SW480 (cell line): ENCODE measurements at regions not wholly inside any gene's neighbourhood (a gene's known extent, or its start where the extent isn't known, plus 50 kb on each side); places are given as distances from the start of the nearest gene placed in this dataset.

ENCODE experiments used
- DNase-seq: peaks from one replicate; pipeline ENCODE4 v3.0.0-alpha.2; 2016; ENCODE audit warnings: low spot score

DNA sequence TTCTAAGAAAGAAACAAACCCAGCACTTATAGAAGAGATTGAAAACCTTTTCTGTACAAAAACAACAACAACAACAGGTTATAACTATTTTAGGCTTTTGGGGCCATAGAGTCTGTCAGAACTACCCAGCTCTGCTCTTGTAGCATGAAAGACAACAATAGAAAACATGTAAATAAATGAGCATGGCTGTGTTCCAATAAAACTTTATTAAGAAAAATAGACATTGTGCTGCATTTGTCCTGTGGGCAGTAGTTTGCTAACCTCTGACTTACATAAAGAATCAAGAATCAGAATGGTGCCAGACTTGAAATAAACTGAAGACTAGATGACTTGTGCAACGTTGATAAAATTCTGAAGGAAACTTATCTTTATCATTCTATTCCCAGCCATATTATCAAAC is 617.5 kb downstream of the DIAPH3 start:
- no peak for DNase-seq

DNA sequence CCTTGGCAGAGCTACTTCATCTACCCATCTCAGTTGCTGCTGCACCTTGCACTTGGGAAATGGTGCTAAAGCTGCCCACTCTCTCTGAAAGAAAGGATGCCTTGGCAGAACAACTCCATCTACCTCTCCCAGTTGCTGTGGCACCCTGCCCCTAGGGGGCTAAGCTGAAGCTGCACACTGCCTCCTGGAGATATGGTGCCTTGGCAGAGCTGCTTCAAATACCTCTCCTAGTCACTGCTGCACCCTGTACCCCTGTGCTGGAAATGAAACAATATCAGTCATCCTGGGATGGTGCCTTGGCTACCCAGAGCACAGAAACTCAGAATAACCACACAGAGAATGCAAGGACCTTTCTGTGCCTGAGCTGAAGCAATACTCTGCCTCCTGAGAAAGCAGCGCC is 615.8 kb downstream of the DIAPH3 start:
- DNase-seq, result no peak

DNA sequence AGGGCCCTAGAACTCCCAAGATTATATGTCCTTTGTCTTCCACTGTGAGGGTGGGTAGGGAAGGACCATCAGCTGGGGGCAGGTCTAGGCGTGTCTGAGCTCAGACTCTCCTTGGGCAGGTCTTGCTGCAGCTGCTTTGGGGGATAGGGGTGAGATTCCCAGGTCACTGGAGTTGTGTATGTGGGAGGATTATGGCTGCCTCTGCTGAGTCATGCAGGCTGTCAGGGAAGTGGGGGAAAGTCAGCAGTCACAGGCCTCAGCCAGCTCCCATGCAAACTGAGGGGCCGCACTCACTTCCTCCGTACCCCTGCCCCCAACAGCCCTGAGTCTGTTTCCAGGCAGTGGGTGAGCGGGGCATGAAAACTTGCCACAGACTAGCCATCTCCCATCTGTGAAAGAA is 600.8 kb downstream of the DIAPH3 start:
- DNase-seq, result no peak

DNA sequence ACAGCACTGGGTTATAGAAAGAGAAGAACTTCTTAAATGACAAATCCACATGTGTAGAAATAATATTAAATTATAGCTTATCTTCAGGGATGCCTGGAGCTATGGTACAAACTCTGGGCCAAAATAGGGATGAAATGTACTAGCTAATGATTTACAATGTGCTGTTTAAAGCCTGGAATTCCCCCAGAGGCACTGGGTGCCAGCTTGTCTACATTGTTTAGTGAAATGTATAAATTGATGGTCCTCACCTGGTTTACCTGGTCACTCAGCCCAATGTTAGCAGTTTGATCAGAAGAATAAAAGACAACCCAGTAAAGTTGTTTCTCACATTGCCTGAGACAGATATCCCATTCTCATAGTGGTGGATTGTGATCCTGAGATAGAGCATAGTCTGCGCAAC is 597.2 kb downstream of the DIAPH3 start:
- DNase-seq, result no peak

DNA sequence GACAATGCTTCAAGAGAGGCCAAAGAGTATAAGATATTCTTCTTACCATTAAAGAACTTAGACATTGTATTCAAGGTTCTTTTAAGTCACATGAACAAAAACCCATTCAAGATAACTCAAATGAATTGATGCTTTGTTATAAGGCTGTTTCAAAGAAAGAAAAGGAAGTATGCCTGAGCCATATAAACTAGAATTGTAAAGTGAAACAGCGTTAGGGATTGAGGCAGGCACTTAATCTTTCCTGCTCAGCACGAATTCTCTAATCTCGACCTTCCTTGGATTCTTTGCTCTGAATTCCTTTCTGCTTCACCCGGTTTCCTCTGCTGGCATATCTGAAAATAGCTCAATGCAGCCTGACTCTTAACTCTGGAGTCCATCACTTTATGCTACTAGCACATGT is 595.4 kb downstream of the DIAPH3 start:
- DNase-seq, result no peak

DNA sequence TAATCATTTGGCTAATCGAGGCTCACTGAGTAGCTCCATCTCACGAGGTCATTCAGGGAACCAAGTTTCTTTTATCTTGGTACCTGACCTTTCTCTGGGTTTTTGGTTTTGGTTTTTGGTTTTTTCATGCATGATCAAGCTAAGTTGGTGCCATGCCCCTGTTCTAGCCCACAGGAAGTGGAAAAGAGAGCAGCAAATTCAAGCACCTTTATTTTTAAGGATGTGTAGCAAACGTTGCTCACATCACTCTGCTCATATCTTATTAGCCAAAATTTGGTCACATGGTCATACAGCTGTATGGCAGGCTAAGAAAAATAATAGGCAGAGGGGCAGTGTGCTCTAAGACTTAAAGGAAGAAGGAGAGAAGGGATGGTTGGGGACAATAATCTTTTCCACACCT is 593.5 kb downstream of the DIAPH3 start:
- DNase-seq, result no peak

DNA sequence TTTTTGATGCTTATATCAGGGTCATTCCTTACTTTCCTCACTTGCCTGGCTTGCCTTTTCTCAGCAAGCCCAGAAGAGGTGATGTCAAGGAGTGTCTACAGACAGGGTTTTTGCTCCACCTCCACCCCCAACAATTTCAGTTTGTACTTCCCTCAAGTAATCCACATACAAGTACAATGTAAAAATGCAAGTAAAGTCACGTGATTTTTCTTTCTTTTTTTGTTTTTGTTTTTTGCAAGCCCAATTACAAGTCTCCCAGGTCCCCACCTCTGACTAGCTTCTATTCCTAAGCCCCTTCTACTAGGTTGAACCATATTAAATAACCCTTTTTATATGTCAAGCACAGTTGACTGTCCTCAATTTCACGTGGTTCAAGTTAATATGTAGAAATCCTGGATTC is 579.6 kb downstream of the DIAPH3 start:
- DNase-seq, result no peak

DNA sequence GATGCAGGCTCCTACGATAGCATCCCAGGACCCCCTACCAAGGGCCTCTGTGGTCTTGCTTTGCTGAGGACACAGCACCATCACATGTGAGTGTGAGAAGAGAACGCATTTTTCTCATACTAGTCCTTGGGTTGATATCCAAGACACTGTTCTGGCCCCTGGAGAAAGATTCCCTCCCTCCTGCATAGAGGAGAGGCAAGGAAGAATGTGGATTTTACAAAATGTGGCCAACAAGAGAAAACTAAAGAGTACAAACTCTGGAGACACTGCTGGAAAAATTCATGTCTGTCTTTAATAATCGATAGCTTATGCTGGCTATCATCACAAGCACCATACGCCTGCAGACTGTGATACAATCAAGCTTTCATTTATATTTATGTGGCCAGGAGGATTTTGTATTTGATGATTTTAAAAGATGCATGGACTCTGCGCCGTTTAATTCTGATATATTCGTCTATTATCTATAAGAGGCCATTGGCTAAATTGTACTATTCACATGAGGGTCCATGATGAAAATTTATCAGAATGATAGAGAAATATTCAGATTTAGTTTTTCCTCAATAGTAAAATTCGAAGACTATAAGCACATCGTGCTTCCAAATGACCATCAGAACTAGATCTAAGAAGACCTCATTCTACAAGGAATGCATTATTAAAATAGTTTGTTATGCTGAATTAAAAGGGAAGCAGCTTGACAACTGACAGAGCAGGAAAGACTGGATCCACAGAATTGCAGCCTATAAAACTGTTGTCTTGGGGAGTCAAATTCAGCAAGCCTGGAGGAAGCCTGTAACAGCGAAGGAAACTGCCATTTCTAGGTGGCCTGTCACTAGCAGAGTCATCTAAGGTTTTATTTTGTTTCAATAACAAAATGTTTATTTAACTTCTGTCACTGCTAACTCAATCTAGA is 578.7 kb downstream of the DIAPH3 start:
- DNase-seq, result no peak

DNA sequence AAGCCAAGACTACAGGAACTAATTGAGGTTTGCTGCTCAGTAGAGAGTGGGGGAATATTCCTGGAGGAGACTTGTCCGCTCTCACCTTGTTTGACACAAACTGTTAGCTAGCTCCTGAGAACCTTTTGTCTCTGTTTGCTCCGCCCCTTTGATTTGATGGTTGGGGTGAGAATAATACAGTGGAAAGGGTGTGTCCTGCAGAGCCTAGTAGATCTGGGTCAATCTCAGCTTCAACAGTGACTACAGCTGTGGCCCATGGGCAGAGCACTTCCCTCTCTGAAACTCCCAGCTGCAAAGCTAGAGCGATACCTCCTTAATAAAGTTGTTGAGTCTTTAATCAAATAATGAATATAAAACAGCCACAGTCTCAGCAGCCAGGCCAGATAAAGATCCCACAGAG is 576.7 kb downstream of the DIAPH3 start:
- no peak for DNase-seq

DNA sequence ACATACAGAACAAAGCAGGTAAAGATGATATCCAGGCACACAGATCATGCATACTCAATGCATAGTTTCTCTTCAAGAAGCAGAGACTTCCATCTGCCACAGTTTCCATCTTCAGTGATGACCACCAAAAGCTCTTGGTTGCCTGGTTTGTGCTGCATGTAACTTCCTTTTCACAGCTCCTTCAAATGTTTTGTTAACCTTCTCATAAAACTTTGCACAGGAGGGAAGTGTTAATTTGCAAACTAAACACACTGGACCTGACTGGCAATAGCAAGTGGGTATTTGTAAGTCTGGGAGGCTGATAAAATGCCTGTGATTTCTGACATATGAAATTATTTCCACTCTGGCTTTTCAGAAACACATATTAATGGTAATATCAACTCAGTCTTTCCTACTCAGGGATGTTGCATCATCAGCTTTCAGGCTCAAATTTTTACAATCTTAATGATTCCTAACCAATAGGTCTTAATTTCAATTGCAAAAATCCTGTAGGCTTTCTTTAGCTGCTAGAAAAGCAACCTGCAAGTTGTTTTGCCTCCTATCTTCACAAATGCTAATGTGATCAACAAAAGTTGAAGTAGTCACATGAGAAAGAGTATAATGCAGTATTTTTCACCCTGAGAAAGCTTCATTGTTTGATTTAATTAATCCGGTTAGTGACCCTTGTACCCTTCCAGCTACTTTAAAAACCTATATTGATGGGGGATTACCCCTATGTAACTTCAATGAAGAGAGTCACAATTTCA is 575.6 kb downstream of the DIAPH3 start:
- DNase-seq, result no peak

DNA sequence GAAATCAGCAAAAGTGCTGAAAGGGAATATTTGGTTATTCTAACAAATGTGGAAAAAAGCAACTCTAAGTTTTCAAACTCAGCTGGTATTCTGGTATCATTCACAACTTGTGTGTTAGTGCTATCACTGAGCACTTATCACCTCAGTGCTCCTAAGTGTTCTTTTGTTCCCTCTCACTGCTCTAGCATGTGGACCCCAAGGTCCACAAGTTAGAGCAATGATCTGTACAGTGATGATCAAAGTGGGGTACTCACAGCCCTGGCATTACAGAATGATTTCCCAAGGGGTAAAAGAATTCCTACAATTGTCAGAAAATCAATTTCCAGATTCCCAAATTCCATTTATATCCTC is 575.0 kb downstream of the DIAPH3 start:
- DNase-seq, result no peak

DNA sequence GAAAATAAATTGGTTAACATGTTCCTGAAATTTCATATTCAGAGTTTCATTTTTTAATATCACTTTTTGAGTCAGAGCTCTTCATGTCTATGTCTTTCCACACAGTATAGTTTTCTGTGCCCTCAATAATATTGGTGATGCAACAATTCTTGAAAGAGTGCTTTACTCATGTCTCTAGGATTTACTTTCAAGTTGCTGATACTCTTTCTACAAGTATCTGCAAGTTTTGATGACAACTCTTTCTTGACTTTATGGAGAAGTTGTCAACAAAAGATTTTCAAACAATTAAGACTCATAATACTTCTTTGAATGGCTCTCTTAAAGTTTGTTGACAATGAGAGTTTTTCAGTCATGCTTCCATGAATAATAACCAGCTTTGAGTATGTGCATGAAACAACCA is 561.7 kb downstream of the DIAPH3 start:
- DNase-seq, result no peak

DNA sequence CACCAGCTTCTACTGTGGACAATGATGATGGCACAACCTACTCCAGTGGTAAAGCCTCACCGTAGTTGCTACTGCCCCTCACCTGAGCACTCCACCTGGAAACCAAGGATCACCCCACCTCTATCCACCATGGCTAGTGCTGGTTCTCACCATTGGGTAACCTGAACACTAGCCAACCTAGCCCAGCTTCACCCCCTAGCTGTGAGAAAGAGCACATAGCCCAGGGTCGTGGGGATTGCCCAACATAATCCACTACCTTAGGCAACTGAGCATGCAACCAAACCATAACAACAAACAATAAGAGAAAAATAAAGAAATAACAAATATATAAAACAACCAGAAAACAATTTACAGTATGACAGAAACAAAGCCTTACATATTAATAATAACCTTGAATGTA is 560.1 kb downstream of the DIAPH3 start:
- no peak for DNase-seq

DNA sequence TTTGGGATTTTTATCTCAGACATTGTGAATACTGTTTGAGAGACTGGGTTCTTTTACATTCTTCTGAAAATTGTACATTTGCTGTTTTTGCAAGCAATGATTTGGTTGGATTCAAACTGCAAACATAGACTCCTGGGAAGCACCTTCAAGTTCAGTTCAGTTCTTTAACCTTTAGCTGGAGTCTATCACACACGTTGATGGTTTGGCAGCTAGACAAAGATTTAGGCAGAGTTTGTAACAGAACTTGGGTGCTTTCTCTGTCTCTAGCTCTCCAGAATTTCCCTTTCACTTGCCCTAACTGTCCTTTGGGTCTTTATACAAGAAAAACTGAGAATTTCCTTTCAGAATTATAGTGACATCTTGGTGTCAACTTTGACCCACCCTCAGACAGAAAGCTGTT is 556.6 kb downstream of the DIAPH3 start:
- no peak for DNase-seq

DNA sequence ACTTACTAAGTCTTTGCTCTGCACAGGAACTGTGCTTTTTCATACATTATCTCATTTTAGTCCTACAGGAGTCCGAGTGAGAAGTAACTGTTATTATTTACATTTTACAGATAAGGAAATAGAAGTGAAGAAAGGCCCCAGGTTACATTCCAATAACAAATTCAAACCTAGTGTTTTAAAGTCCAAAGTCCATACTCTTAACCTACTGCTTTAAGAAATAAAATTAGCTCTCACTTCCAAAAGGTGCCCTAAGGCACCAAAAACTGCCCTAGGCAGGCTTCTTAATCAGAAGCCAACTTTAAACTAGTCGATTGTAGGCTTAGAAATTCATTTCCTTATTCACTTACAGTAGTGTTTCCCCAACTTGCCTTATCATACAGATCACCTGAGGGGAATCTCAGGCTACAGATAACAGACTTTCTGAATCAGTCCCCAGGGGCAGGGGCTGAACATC is 555.9 kb downstream of the DIAPH3 start:
- DNase-seq, result no peak

DNA sequence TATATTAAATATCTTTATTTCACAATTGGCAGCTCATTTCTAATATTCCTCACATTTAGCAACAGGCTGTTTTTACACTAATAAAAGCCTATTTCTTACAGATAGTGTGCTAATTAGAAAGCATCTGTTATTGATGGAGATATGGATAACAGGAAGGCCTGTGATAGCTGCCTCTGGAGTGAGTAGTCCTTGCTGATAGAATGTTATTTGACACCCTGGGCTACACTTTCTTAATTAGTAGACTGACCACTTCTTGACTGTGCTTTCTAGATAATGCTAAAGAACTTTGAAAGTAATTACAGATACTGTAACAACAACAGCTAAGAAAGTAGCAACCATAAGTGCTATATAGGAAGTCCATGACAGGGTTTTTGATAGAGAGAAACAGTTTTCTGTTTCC is 554.3 kb downstream of the DIAPH3 start:
- DNase-seq, result no peak
